Panc1 (cell line): ENCODE measurements at regions not wholly inside any gene's neighbourhood (a gene's known extent, or its start where the extent isn't known, plus 50 kb on each side); places are given as distances from the start of the nearest gene placed in this dataset.

Source experiments
- ATAC-seq: fragments of 200-7000 bp; cut with Tn5 transposase; 2 replicates; pipeline ENCODE4 v1.9.1; 2020; ENCODE audit warnings: mild to moderate bottlenecking, moderate library complexity
- BruUV-seq: library from RNA; stranded (reverse); fragments of 400-500 nt; replicated peaks from 2 replicates; lab custom pipeline; 2021; lab: Mats Ljungman, UMichigan
- CTCF ChIA-PET: fragments of 300-600 bp; sonication (Branson Sonifier 250); formaldehyde crosslinking; loops from one replicate; lab custom pipeline; 2022; ENCODE audit warnings: antibody characterized with exemption; lab: Charles Lee
- POLR2A ChIA-PET: fragments of 300-600 bp; sonication (Branson Sonifier 250); formaldehyde crosslinking; loops from one replicate; lab custom pipeline; 2022; ENCODE audit warnings: antibody characterized with exemption; lab: Charles Lee
- DNase-seq: peaks from one replicate; pipeline ENCODE4 v3.0.0-alpha.2; 2010; ENCODE audit warnings: low read depth, low spot score
- H3K27ac ChIP-seq: 2 replicates; pipeline ENCODE4 v1.5.1; 2011; ENCODE audit warnings: mild to moderate bottlenecking, low read length, inconsistent platforms
- H3K27me3 ChIP-seq: fragments of 200-500 bp; sonication (Bioruptor generic); 2 replicates; pipeline ENCODE4 v1.6.0; 2014; ENCODE audit warnings: low read length, inconsistent platforms; ENCODE audit not compliant: control insufficient read depth, insufficient read depth
- H3K36me3 ChIP-seq: fragments of 200-500 bp; sonication (Bioruptor generic); 2 replicates; pipeline ENCODE4 v1.5.1; 2014; ENCODE audit warnings: inconsistent platforms, mild to moderate bottlenecking, low read length, moderate library complexity; ENCODE audit not compliant: control insufficient read depth, insufficient read depth
- H3K4me1 ChIP-seq: 2 replicates; pipeline ENCODE4 v1.5.1; 2011; ENCODE audit warnings: inconsistent platforms, mild to moderate bottlenecking, low read length, moderate library complexity; ENCODE audit not compliant: control insufficient read depth, insufficient read depth
- H3K4me3 ChIP-seq, 2 experiments: 2 replicates each; pipeline ENCODE4 v1.5.1; 2011 to 2012; ENCODE audit warnings: low read depth in 2 of 2, low read length in 2 of 2, mild to moderate bottlenecking in 2 of 2, inconsistent platforms in 1 of 2, moderate library complexity in 1 of 2
- H3K9me3 ChIP-seq: fragments of 200-500 bp; sonication (Bioruptor generic); 2 replicates; pipeline ENCODE4 v1.5.1; 2014; ENCODE audit warnings: low read depth, mild to moderate bottlenecking, inconsistent platforms, low read length, moderate library complexity; ENCODE audit not compliant: control insufficient read depth, insufficient read depth
- CTCF ChIP-seq: fragments of 450-650 bp; IDR thresholded peaks from 2 replicates; pipeline ENCODE4 v1.5.1; 2017; ENCODE audit warnings: mild to moderate bottlenecking
- POLR2AphosphoS5 ChIP-seq: IDR thresholded peaks from 2 replicates; pipeline ENCODE4 v1.6.1; 2012; ENCODE audit warnings: mild to moderate bottlenecking, low read depth, low read length, moderate library complexity
- SIN3A ChIP-seq: IDR thresholded peaks from 2 replicates; pipeline ENCODE4 v1.6.1; 2012; ENCODE audit warnings: low read depth, mild to moderate bottlenecking, low read length, moderate library complexity, borderline replicate concordance; ENCODE audit not compliant: insufficient read depth
- TCF7L2 ChIP-seq: IDR thresholded peaks from 2 replicates; pipeline ENCODE4 v1.6.1; 2011; ENCODE audit warnings: mild to moderate bottlenecking, low read depth, low read length, inconsistent platforms
- in situ Hi-C: cut with HindIII; loops from 2 replicates; pipeline ENCODE4 v1.10.0; 2016; ENCODE audit warnings: low sequenced_read_pairs, low pct_unique_long_range_greater_than_20kb
- intact Hi-C: fragments of 100-400 bp; cut with micrococcal nuclease; formaldehyde crosslinking; loops from one replicate; pipeline ENCODE4 v1.10.0; 2022; ENCODE audit not compliant: unreplicated experiment
- TF ChIP-seq, protein P1 (sequence below), 2 experiments: IDR thresholded peaks; 2 replicates each; pipeline ENCODE4 v1.6.1; 2011 to 2012; ENCODE audit warnings: low read depth in 2 of 2, control low read depth in 1 of 2, low read length in 1 of 2, mild to moderate bottlenecking in 1 of 2, moderate library complexity in 1 of 2; ENCODE audit not compliant: insufficient read depth in 1 of 2

DNA sequence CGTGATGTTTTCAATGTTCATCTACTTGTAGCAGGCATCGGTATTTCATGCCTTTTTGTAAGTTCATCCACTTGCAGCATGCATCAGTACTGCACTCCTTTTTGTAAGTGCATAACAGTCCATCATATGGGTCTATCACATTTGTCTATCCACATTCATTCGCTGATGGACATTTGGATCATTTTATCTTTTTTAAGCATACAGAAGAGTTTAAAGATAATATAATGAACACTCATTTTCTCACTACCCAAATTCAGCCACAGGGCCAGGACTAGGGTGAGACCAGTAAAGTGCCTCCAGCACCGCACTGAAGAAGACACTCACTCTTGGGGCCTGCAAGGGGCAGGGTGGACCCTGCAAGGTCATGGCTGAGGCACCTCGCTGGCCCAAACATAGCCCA is 309.6 kb downstream of the UACA start:
- Histone ChIP-seq H3K4me3 (no peak overlapping the region), H3K9me3 (no peaks in the 10 kb centered on the region), H3K4me1 (no peaks in the 10 kb centered on the region), H3K27me3 (no peaks in the 10 kb centered on the region), H3K27ac (no peak overlapping the region), H3K36me3 (no peaks in the 10 kb centered on the region)
- ChIA-PET POLR2A (no interaction called here), CTCF (no interaction called here)
- BruUV-seq, result no TSS peak
- DNase-seq, result no peak
- intact Hi-C loops (no loop called here), in situ Hi-C loops (no loop called here)
- TF ChIP-seq TCF7L2, result no peak
- TF ChIP-seq SIN3A, result no peak
- no peak for TF ChIP-seq CTCF
- no peak for TF ChIP-seq POLR2AphosphoS5
- TF ChIP-seq, protein P1, sequence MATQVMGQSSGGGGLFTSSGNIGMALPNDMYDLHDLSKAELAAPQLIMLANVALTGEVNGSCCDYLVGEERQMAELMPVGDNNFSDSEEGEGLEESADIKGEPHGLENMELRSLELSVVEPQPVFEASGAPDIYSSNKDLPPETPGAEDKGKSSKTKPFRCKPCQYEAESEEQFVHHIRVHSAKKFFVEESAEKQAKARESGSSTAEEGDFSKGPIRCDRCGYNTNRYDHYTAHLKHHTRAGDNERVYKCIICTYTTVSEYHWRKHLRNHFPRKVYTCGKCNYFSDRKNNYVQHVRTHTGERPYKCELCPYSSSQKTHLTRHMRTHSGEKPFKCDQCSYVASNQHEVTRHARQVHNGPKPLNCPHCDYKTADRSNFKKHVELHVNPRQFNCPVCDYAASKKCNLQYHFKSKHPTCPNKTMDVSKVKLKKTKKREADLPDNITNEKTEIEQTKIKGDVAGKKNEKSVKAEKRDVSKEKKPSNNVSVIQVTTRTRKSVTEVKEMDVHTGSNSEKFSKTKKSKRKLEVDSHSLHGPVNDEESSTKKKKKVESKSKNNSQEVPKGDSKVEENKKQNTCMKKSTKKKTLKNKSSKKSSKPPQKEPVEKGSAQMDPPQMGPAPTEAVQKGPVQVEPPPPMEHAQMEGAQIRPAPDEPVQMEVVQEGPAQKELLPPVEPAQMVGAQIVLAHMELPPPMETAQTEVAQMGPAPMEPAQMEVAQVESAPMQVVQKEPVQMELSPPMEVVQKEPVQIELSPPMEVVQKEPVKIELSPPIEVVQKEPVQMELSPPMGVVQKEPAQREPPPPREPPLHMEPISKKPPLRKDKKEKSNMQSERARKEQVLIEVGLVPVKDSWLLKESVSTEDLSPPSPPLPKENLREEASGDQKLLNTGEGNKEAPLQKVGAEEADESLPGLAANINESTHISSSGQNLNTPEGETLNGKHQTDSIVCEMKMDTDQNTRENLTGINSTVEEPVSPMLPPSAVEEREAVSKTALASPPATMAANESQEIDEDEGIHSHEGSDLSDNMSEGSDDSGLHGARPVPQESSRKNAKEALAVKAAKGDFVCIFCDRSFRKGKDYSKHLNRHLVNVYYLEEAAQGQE (IDR thresholded peaks at IDR 0.05; ENCODE audit: insufficient read depth in 1 of 2, low read depth in 2 of 2, low read length in 1 of 2), result no peak
- ATAC-seq, result no peak

- H3K4me1 ChIP-seq, result no peaks in the 10 kb centered on the region
- POLR2A ChIA-PET, result no interaction called here
- H3K9me3 ChIP-seq, result no peaks in the 10 kb centered on the region
- no peak overlapping the region for H3K27ac ChIP-seq
- H3K36me3 ChIP-seq, result no peaks in the 10 kb centered on the region
- in situ Hi-C loops, result no loop called here
- H3K4me3 ChIP-seq, result no peak overlapping the region
- no TSS peak for BruUV-seq
- intact Hi-C loops, result no loop called here
- ATAC-seq (no peak), DNase-seq (no peak)
- TF ChIP-seq, protein P1 (IDR thresholded peaks at IDR 0.05; ENCODE audit: insufficient read depth in 1 of 2, low read depth in 2 of 2, low read length in 1 of 2), result no peak
- TF ChIP-seq TCF7L2, result no peak
- TF ChIP-seq SIN3A, result no peak
- TF ChIP-seq POLR2AphosphoS5, result no peak
- TF ChIP-seq CTCF, result no peak
- CTCF ChIA-PET, result no interaction called here
- H3K27me3 ChIP-seq, result no peaks in the 10 kb centered on the region
Measured at GRCh38 chr15:70453238-70453637, 310.1 kb downstream of the UACA start.
